Lung (tissue), 11 donors: ENCODE measurements at regions not wholly inside any gene's neighbourhood (a gene's known extent, or its start where the extent isn't known, plus 50 kb on each side); places are given as distances from the start of the nearest gene placed in this dataset.

Experiments used
- ATAC-seq: fragments of 200-7000 bp; cut with Tn5 transposase; one replicate; pipeline ENCODE4 v1.9.1; 2020; ENCODE audit warnings: moderate number of reproducible peaks; ENCODE audit not compliant: insufficient read depth, low FRiP score
- DNase-seq, 3 donors: peaks; one replicate each; pipeline ENCODE4 v3.0.0-alpha.2; 2013 to 2017
- H3K27ac ChIP-seq, 2 donors: one replicate each; pipeline ENCODE4 v1.5.1; 2013; ENCODE audit warnings: mild to moderate bottlenecking in 2 of 2, moderate library complexity in 2 of 2, control low read depth in 1 of 2, inconsistent platforms in 1 of 2, low read depth in 1 of 2, low read length in 1 of 2
- H3K27me3 ChIP-seq, 3 donors: one replicate each; pipeline ENCODE4 v1.5.1; 2013; ENCODE audit warnings: low read length in 2 of 3; ENCODE audit not compliant: control insufficient read depth in 3 of 3, insufficient read depth in 3 of 3
- H3K36me3 ChIP-seq, 4 donors: one replicate each; pipeline ENCODE4 v1.5.1; 2013; ENCODE audit warnings: low read length in 4 of 4, mild to moderate bottlenecking in 1 of 4, moderate library complexity in 1 of 4; ENCODE audit not compliant: control insufficient read depth in 4 of 4, insufficient read depth in 4 of 4
- H3K4me1 ChIP-seq, 5 donors: one replicate each; pipeline ENCODE4 v1.5.1; 2013; ENCODE audit warnings: low read length in 5 of 5, mild to moderate bottlenecking in 2 of 5, moderate library complexity in 1 of 5; ENCODE audit not compliant: control insufficient read depth in 5 of 5, insufficient read depth in 5 of 5
- H3K4me3 ChIP-seq: one replicate; pipeline ENCODE4 v1.5.1; 2013; ENCODE audit warnings: mild to moderate bottlenecking, control low read depth, moderate library complexity
- H3K9ac ChIP-seq, 2 donors: one replicate each; pipeline ENCODE4 v1.5.1; 2013; ENCODE audit warnings: low read length in 2 of 2, control low read depth in 1 of 2; ENCODE audit not compliant: insufficient read depth in 1 of 2
- H3K9me3 ChIP-seq, 4 donors: one replicate each; pipeline ENCODE4 v1.5.1; 2013; ENCODE audit warnings: low read length in 3 of 4, mild to moderate bottlenecking in 1 of 4, moderate library complexity in 1 of 4; ENCODE audit not compliant: control insufficient read depth in 4 of 4, insufficient read depth in 3 of 4
- WGBS, 2 donors: extraction: QIAGEN DNeasy Blood & Tissue Kit; methylation state at CpG; one replicate each; pipeline ENCODE4 v1.1.7; 2013; 5-methylcytosine and 5-hydroxymethylcytosine counted together
- TF ChIP-seq, protein P1 (sequence below): IDR thresholded peaks from 2 replicates; pipeline ENCODE4 v1.5.1; 2012; ENCODE audit warnings: mild to moderate bottlenecking; ENCODE audit errors: control extremely low read depth, extremely low read depth
- donor health status: control.
- donor health status: control.
- donor health status: Bipolar disorder and iron deficiency.
- donor health status: healthy.
- donor health status: DM: yes; HTN: yes; CAD: no.

DNA sequence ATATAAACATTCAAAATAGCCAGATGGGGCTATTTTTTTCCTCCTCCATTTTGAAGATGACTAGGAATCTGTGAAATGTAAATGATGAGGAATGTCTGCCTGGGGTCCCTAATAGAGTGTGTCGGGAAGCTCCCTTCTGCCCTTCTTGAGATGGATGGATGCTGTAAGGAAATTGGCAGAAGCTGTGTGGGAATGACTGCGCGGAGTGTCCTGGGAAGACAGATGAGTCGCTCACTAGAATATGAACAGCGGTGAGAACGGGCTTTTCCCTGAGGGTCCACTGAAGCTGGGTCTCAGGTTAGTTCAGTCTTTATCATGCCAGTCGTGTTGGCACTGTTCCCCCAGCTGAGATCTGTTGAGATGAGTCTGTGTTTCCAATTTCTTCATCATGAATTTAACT, 75.1 kb upstream of the PLPP4 start:
- WGBS, 2 donors = 82 to 90% methylated on average over 7 of the region's 7 CpGs
- Histone ChIP-seq H3K9ac (no peak overlapping the region), H3K27me3 (no peaks in the 10 kb centered on the region), H3K36me3 (no peaks in the 10 kb centered on the region), H3K4me1 (no peaks in the 10 kb centered on the region), H3K27ac (no peak overlapping the region), H3K4me3 (no peak overlapping the region), H3K9me3 (peaks cover 0 to 8% (median 0%) of the 10 kb centered on the region in 4 donors)
- ATAC-seq = no peak
- no peak for DNase-seq
- TF ChIP-seq, protein P1, sequence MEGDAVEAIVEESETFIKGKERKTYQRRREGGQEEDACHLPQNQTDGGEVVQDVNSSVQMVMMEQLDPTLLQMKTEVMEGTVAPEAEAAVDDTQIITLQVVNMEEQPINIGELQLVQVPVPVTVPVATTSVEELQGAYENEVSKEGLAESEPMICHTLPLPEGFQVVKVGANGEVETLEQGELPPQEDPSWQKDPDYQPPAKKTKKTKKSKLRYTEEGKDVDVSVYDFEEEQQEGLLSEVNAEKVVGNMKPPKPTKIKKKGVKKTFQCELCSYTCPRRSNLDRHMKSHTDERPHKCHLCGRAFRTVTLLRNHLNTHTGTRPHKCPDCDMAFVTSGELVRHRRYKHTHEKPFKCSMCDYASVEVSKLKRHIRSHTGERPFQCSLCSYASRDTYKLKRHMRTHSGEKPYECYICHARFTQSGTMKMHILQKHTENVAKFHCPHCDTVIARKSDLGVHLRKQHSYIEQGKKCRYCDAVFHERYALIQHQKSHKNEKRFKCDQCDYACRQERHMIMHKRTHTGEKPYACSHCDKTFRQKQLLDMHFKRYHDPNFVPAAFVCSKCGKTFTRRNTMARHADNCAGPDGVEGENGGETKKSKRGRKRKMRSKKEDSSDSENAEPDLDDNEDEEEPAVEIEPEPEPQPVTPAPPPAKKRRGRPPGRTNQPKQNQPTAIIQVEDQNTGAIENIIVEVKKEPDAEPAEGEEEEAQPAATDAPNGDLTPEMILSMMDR = no peak

- Histone ChIP-seq H3K4me3 (no peak overlapping the region), H3K9ac (no peak overlapping the region), H3K36me3 (no peaks in the 10 kb centered on the region), H3K27ac (no peak overlapping the region), H3K4me1 (no peaks in the 10 kb centered on the region), H3K9me3 (peaks cover 0 to 8% (median 0%) of the 10 kb centered on the region in 4 donors), H3K27me3 (no peaks in the 10 kb centered on the region)
- WGBS, 2 donors = 92 to 100% methylated on average over 1 of the region's 1 CpG
- ATAC-seq (no peak), DNase-seq (no peak)
- TF ChIP-seq, protein P1 = no peak
Observed at GRCh38 chr10:120382360-120382759, 74.7 kb upstream of the PLPP4 start.

DNA sequence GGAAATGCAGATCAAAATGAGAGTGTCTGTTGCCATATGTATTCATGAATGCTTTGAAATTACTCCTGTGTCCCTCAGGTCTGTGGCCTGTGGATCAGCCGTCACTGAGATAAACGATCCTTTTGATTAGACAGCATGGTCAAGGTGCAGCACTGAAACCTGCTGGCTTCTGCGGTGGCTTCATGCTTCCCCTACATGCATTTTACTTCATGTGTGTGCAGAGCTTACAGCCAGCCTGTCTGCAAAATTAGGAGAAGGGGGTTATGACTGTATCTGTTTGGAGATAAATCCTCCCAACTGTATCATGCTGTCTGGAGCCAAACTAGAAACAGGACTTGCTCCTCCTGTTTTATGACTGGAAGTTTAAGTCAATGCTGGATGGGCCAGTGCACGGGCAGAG, 71.0 kb upstream of the PLPP4 start:
- no peaks in the 10 kb centered on the region for H3K4me1 ChIP-seq
- DNase-seq (no peak), ATAC-seq (no peak)
- 62 to 73% methylated on average over 4 of the region's 4 CpGs for WGBS, 2 donors
- no peak overlapping the region for H3K9ac ChIP-seq
- H3K27ac ChIP-seq = no peak overlapping the region
- H3K4me3 ChIP-seq = no peak overlapping the region
- H3K9me3 ChIP-seq = no peaks in the 10 kb centered on the region
- no peaks in the 10 kb centered on the region for H3K36me3 ChIP-seq
- TF ChIP-seq, protein P1 = no peak
- H3K27me3 ChIP-seq = no peaks in the 10 kb centered on the region

GRCh38 chr10:120386896-120387295, 70.1 kb upstream of the PLPP4 start:
- Histone ChIP-seq H3K27ac (no peak overlapping the region), H3K27me3 (no peaks in the 10 kb centered on the region), H3K4me3 (no peak overlapping the region), H3K36me3 (no peaks in the 10 kb centered on the region), H3K4me1 (no peaks in the 10 kb centered on the region), H3K9ac (no peak overlapping the region), H3K9me3 (no peaks in the 10 kb centered on the region)
- TF ChIP-seq, protein P1 = no peak
- DNase-seq (no peak), ATAC-seq (no peak)
